Loucy (cell line): ENCODE measurements at regions not wholly inside any gene's neighbourhood (a gene's known extent, or its start where the extent isn't known, plus 50 kb on each side); places are given as distances from the start of the nearest gene placed in this dataset.

ENCODE experiments used
- CTCF ChIP-seq: fragments of 200-600 bp; sonication (generic); conservative IDR thresholded peaks from 2 replicates; pipeline ENCODE4 v1.5.1; 2014; ENCODE audit warnings: mild to moderate bottlenecking, antibody characterized with exemption, low read length
- EZH2phosphoT487 ChIP-seq: fragments of 200-600 bp; IDR thresholded peaks from 2 replicates; pipeline ENCODE4 v1.6.1; 2018; ENCODE audit warnings: antibody characterized with exemption, mild to moderate bottlenecking, moderate library complexity, borderline replicate concordance

DNA sequence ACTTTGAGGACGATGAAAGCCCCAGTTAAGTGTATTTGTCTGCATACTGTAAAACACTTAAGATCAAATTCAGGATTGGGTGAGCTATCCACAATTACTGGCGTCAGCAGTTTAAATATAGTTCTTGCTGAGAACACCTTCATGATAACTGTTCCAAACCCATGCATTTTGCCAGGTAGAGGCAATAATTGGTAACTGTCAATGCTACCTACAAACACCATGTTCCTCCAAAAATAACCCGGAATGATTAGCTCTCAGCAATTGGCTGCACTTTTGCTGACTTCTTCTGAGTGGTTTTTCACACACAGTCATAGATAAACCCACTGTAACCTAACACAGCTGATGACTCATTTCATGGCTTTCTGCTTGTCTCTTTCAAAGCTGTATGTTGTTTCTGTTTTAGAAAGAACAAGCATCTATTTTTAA is 1358.6 kb upstream of the GJE1 start:
- no peak for TF ChIP-seq CTCF
- no peak for TF ChIP-seq EZH2phosphoT487
